OCI-LY3 (cell line): ENCODE measurements at regions not wholly inside any gene's neighbourhood (a gene's known extent, or its start where the extent isn't known, plus 50 kb on each side); places are given as distances from the start of the nearest gene placed in this dataset.

Experiments used
- H2AFZ ChIP-seq: fragments of 200-600, 300-600 bp; shearing (Covaris generic); 2 replicates; pipeline ENCODE4 v1.6.0; 2014; ENCODE audit warnings: antibody characterized with exemption, low read depth, low read length
- H3K27ac ChIP-seq: fragments of 200-600, 300-600 bp; sonication (generic); 2 replicates; pipeline ENCODE4 v1.5.1; 2014; ENCODE audit warnings: mild to moderate bottlenecking, low read length, moderate library complexity, mixed read lengths
- H3K27me3 ChIP-seq: fragments of 200-600, 300-600 bp; sonication (generic); 2 replicates; pipeline ENCODE4 v1.6.1; 2014; ENCODE audit warnings: low read depth, low read length, mixed read lengths
- H3K36me3 ChIP-seq: fragments of 200-600, 300-600 bp; sonication (generic); replicated peaks from 2 replicates; pipeline ENCODE3; 2014; ENCODE audit warnings: low read depth, low read length, mixed read lengths
- H3K4me1 ChIP-seq: fragments of 300-600, 200-600 bp; sonication (generic); 2 replicates; pipeline ENCODE4 v1.6.1; 2014; ENCODE audit warnings: low read length, mixed read lengths
- H3K4me2 ChIP-seq: fragments of 200-600, 300-600 bp; sonication (generic); 2 replicates; pipeline ENCODE4 v1.6.1; 2014; ENCODE audit warnings: low read length, mixed read lengths
- H3K4me3 ChIP-seq: fragments of 300-600, 200-600 bp; sonication (generic); 2 replicates; pipeline ENCODE4 v1.5.1; 2014; ENCODE audit warnings: antibody characterized with exemption, mild to moderate bottlenecking, low read length, moderate library complexity
- H3K79me2 ChIP-seq: fragments of 300-600, 200-600 bp; shearing (Covaris generic); 2 replicates; pipeline ENCODE4 v1.6.1; 2014; ENCODE audit warnings: mild to moderate bottlenecking, low read length, mixed read lengths
- H3K9ac ChIP-seq: fragments of 300-600, 200-600 bp; shearing (Covaris generic); 2 replicates; pipeline ENCODE4 v1.6.0; 2014; ENCODE audit warnings: mild to moderate bottlenecking, low read length, moderate library complexity
- H3K9me3 ChIP-seq: fragments of 200-600, 300-600 bp; shearing (Covaris generic); 2 replicates; pipeline ENCODE4 v1.6.1; 2014; ENCODE audit warnings: low read length, mixed read lengths; ENCODE audit not compliant: insufficient read depth
- H4K20me1 ChIP-seq: fragments of 200-600, 300-600 bp; sonication (generic); 2 replicates; pipeline ENCODE4 v1.6.1; 2016; ENCODE audit warnings: low read length, mixed read lengths; ENCODE audit not compliant: insufficient read depth
- EZH2phosphoT487 ChIP-seq: fragments of 200-600 bp; shearing (Covaris generic); IDR thresholded peaks from 2 replicates; pipeline ENCODE4 v1.6.1; 2018; ENCODE audit warnings: antibody characterized with exemption, mixed run types, low read depth
- TF ChIP-seq, protein P1 (sequence below): fragments of 200-600, 300-600 bp; sonication (generic); IDR thresholded peaks from 2 replicates; pipeline ENCODE4 v1.5.1; 2014; ENCODE audit warnings: antibody characterized with exemption, low read length, low read depth

- no peaks in the 10 kb centered on the region for H3K27me3 ChIP-seq
- peaks cover 10% of the 10 kb centered on the region for H3K4me1 ChIP-seq
- H3K27ac ChIP-seq = peak overlapping the region; percentile 18; the same call in 1 of the 2 replicates
- no peak overlapping the region for H3K4me3 ChIP-seq
- peak overlapping the region; percentile 38 for H3K4me2 ChIP-seq
- no peaks in the 10 kb centered on the region for H3K36me3 ChIP-seq
- H2AFZ ChIP-seq = 0 out of 2 replicates have a peak overlapping the region, but pooled peaks have one; percentile 48
- no peaks in the 10 kb centered on the region for H4K20me1 ChIP-seq
- no peaks in the 10 kb centered on the region for H3K9me3 ChIP-seq
- H3K79me2 ChIP-seq = no peaks in the 10 kb centered on the region
- TF ChIP-seq, protein P1, sequence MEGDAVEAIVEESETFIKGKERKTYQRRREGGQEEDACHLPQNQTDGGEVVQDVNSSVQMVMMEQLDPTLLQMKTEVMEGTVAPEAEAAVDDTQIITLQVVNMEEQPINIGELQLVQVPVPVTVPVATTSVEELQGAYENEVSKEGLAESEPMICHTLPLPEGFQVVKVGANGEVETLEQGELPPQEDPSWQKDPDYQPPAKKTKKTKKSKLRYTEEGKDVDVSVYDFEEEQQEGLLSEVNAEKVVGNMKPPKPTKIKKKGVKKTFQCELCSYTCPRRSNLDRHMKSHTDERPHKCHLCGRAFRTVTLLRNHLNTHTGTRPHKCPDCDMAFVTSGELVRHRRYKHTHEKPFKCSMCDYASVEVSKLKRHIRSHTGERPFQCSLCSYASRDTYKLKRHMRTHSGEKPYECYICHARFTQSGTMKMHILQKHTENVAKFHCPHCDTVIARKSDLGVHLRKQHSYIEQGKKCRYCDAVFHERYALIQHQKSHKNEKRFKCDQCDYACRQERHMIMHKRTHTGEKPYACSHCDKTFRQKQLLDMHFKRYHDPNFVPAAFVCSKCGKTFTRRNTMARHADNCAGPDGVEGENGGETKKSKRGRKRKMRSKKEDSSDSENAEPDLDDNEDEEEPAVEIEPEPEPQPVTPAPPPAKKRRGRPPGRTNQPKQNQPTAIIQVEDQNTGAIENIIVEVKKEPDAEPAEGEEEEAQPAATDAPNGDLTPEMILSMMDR = no peak
- TF ChIP-seq EZH2phosphoT487 = no peak
- no peak overlapping the region for H3K9ac ChIP-seq
Measured at GRCh38 chr13:59024434-59024833, 1139.3 kb downstream of the DIAPH3 start.

DNA sequence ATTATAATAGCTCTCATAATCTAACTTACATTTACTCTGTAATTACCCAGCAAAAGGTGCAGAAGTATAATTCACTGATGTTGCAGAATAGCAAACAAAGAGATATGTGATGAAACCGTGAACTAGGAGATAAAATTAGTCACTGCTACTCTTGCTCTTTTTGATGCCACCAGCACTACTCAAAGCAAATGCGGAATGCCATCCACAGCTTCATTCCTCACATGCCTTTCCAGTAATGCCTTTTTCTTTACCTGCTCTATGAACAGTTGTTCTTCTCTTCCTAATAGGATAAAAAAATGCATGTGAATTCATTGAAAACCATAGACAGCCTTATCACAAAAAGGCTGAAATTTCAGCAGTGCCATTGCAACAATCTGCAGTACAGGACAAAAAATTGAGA is 1129.5 kb downstream of the DIAPH3 start:
- H3K4me1 ChIP-seq = no peaks in the 10 kb centered on the region
- H3K36me3 ChIP-seq = no peaks in the 10 kb centered on the region
- no peaks in the 10 kb centered on the region for H3K27me3 ChIP-seq
- H3K4me2 ChIP-seq = no peak overlapping the region
- H3K79me2 ChIP-seq = no peaks in the 10 kb centered on the region
- H3K9ac ChIP-seq = no peak overlapping the region
- no peak overlapping the region for H3K4me3 ChIP-seq
- no peaks in the 10 kb centered on the region for H4K20me1 ChIP-seq
- H3K27ac ChIP-seq = no peak overlapping the region
- no peak overlapping the region for H2AFZ ChIP-seq
- no peaks in the 10 kb centered on the region for H3K9me3 ChIP-seq
- TF ChIP-seq EZH2phosphoT487 = no peak
- TF ChIP-seq, protein P1 = no peak

DNA sequence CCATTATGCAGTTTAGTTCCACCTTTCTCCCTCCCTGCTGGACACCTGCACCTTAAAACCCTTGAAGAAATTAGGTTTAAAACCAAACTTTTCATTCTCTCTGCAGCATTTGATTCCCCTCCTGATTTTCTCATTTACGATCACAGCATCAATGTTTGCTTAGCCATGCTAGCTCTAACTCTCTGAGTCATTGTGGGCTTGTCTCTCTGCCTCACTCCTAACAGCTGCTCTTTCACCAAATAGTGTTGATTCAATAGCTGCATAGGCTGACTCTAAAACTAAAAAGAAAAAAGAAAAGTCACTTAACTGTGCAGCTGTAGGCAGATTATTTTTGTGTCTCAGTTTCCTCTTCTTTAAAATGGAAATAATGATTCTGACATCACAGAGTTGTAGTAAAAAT is 1124.9 kb downstream of the DIAPH3 start:
- H3K4me3 ChIP-seq = no peak overlapping the region
- H4K20me1 ChIP-seq = no peaks in the 10 kb centered on the region
- H3K9ac ChIP-seq = no peak overlapping the region
- no peaks in the 10 kb centered on the region for H3K4me1 ChIP-seq
- no peak overlapping the region for H2AFZ ChIP-seq
- no peaks in the 10 kb centered on the region for H3K79me2 ChIP-seq
- no peak for TF ChIP-seq EZH2phosphoT487
- TF ChIP-seq, protein P1 = no peak
- no peak overlapping the region for H3K4me2 ChIP-seq
- H3K36me3 ChIP-seq = no peaks in the 10 kb centered on the region
- H3K27me3 ChIP-seq = no peaks in the 10 kb centered on the region
- no peaks in the 10 kb centered on the region for H3K9me3 ChIP-seq
- H3K27ac ChIP-seq = no peak overlapping the region

DNA sequence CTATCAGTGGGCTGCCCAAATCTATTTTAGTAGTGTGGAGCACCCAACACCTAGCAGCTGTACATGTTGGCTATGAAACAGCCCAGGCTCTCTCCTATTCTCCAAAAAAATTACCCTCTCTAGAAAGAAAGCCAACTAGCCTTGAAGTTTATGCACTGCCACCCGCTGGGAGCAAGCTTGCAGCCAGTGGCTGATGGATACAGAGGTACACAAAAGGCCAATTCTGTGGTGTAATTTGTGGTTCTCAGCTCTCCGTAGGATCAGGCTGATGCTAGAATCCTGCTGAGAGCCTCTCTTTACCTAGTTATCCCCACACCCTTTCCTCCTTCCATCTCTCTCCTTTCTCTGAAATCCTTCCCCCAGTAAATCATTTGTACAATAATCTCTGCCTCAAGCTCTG is 1120.7 kb downstream of the DIAPH3 start:
- Histone ChIP-seq H3K4me2 (no peak overlapping the region), H3K4me3 (no peak overlapping the region)
- TF ChIP-seq, protein P1 = no peak
- TF ChIP-seq EZH2phosphoT487 = no peak

More for the DNA sequence above, 1120.7 kb downstream of the DIAPH3 start:
- no peak overlapping the region for H3K27ac ChIP-seq
- H3K9me3 ChIP-seq = no peaks in the 10 kb centered on the region
- H3K79me2 ChIP-seq = no peaks in the 10 kb centered on the region
- no peaks in the 10 kb centered on the region for H3K36me3 ChIP-seq
- H3K9ac ChIP-seq = no peak overlapping the region
- peaks cover 6% of the 10 kb centered on the region; the same call in 1 of the 2 replicates for H3K4me1 ChIP-seq
- H3K27me3 ChIP-seq = no peaks in the 10 kb centered on the region
- H2AFZ ChIP-seq = no peak overlapping the region
- H4K20me1 ChIP-seq = no peaks in the 10 kb centered on the region
